VCaP (cell line): ENCODE measurements at regions not wholly inside any gene's neighbourhood (a gene's known extent, or its start where the extent isn't known, plus 50 kb on each side); places are given as distances from the start of the nearest gene placed in this dataset.
"Not testable (repeated sequence)": the region's sequence is repeated elsewhere in the genome, so short reads cannot be mapped to it uniquely, and the experiment has no call there.

ENCODE experiments used
- H3K27ac ChIP-seq: fragments of 450-650 bp; 2 replicates; pipeline ENCODE4 v1.5.1; 2017
- TF ChIP-seq, protein P1 (sequence below): fragments of 450-650 bp; conservative IDR thresholded peaks from 2 replicates; pipeline ENCODE4 v1.5.1; 2017; ENCODE audit warnings: mild to moderate bottlenecking, moderate library complexity

DNA sequence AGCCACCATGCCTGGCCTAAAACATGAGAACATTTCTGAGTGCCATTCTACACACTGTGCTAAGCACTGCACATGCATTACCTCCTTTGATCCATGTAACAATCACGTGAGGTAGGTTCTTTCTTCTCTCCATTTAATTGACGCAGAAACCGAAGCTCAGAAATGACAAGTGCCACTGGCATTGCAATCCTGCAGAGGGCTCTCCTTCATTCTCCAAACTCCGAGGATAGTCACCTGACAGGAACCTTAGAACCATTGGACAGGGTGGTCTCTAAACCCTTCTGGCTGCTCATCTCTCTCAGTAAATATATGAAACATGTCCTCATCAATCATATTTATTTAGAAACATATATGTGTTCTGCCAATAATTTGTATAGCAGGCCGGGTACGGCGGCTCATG is 167.1 kb upstream of the JUN start:
- no peak overlapping the region for H3K27ac ChIP-seq
- TF ChIP-seq, protein P1, sequence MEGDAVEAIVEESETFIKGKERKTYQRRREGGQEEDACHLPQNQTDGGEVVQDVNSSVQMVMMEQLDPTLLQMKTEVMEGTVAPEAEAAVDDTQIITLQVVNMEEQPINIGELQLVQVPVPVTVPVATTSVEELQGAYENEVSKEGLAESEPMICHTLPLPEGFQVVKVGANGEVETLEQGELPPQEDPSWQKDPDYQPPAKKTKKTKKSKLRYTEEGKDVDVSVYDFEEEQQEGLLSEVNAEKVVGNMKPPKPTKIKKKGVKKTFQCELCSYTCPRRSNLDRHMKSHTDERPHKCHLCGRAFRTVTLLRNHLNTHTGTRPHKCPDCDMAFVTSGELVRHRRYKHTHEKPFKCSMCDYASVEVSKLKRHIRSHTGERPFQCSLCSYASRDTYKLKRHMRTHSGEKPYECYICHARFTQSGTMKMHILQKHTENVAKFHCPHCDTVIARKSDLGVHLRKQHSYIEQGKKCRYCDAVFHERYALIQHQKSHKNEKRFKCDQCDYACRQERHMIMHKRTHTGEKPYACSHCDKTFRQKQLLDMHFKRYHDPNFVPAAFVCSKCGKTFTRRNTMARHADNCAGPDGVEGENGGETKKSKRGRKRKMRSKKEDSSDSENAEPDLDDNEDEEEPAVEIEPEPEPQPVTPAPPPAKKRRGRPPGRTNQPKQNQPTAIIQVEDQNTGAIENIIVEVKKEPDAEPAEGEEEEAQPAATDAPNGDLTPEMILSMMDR: no peak

DNA sequence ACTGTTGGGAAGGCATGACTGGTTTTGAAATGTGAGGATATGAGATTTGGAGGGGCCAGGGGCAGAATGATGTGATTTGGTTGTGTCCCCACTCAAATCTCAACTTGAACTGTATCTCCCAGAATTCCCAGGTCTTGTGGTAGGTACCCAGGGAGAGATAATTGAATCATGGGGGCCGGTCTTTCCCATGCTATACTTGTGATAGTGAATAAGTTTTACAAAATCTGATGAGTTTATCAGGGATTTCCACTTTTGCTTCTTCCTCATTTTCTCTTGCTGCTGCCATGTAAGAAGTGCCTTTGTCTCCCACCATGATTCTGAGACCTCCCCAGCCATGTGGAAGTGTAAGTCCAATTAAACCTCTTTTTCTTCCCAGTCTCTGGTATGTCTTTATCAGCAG is 170.1 kb upstream of the JUN start:
- H3K27ac ChIP-seq: not testable (repeated sequence)

DNA sequence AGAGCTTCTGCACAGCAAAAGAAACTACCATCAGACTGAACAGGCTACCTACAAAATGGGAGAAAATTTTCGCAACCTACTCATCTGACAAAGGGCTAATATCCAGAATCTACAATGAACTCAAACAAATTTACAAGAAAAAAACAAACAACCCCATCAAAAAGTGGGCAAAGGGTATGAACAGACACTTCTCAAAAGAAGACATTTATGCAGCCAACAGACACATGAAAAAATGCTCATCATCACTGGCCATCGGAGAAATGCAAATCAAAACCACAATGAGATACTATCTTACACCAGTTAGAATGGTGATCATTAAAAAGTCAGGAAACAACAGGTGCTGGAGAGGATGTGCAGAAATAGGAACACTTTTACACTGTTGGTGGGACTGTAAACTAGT is 179.4 kb upstream of the JUN start:
- not testable (repeated sequence) for H3K27ac ChIP-seq

DNA sequence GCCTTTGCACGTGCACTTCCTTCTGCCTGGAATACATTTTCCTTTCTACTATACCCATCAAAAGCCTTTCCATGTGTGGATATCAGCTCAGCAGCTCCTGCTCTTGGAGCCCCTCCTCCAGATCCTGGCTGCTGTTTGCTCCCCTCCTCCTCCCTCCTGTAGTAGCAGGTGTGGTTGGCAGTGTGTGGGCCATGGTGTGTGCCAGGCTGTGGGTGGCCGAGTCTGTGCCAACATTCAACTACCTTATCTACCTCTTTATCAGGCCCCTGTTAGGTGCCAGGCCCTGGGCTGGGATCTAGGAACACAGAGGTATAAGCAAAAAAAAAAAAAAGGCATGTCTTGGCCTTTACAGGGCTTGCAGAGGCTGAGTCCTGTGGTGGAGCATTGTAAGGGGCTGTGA is 180.6 kb upstream of the JUN start:
- H3K27ac ChIP-seq: no peak overlapping the region
- TF ChIP-seq, protein P1: no peak

DNA sequence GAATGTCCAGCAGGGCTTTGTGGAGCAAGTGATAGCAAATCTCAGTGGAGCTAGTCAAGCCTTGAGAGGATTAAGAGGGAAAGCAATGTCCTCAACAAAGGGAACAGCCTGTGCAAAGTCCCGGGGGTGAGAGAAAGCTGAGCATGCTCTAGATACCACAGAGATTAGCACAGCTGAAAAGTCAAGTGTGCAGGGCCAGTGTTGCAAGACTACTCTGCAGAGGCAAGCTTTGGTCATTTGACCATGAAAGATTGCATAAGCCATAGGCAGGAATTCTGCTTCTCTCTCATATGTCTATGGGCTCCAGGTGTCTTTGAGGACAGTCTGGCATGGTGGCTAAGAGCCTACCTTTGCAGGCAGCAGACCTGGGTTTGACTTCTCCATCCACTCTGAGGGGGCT is 181.0 kb upstream of the JUN start:
- TF ChIP-seq, protein P1: no peak
- H3K27ac ChIP-seq: no peak overlapping the region

DNA sequence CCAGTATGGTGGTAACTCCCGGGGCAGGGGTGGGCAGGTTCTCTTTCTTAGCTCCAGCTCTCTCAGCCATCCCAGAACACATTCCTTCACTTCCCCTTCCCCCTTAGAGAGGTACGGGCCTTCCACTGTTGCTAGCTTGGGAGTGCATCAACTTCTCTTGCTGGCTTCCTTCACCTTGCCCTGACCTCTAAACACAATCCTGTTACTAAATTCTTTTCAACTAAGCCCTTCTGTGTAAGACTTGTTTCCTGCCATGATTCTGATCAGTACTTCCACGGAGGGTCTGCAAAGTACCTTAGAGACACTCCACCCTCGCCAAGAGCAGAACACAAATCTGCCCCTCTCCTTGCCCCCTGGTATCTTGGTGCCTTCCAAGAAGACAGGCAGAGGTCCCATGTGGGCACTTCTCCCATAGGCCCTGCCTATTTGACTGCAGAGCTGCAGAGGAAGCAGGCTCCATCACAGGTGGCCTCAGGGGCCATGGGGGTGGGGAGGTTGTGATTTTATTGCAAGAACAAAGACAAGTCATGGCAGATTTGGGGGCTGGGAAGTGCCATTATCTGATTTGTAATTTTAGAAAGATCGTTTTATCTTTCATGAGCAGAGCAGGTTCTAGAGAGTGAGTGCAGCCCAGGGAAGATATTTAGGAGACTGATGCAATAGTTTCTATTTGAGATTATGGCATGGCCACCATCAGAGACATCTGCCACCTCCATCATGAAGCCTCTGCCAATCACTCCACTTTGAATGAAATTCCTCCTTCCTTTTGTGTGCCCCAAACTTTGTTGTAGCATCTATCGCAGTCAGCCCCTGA is 182.5 kb upstream of the JUN start:
- no peak overlapping the region for H3K27ac ChIP-seq
- TF ChIP-seq, protein P1: no peak

DNA sequence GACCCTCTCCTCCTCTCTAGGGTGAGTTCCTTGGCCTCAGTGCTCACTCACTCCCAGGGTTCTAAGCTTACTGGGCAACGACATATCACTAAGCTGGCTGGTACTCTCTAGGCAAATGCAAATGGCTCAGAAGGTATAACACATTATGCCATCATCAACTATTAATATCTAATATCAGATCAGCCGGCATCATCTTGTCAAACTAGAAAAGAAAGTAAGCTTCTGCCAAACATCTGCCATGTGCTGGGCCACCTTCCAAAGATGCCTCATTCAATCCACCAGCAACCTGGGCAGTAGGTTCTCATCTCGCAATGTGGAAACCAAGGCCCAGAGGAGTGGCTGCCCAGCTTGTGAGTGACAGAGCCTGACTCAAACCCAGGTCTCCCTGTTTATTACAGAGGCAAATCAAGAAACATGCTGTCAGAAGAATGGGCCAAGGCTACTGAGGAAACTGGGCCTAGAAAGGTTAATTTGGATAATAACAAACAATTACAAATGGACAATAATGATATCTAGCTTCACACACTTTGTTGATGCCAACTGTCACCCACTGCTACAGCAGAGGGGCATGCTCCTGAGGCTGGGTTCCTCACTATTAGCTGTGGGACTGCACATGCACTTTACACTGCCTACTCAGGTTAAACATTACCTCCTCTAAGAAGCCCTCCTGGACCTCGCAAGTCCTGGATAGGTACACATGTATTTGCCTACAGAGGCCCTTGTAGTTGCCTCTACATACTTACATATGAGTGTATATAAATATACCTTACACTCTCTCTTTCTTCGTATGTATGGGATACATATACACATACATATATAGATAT is 183.3 kb upstream of the JUN start:
- TF ChIP-seq, protein P1: no peak
- no peak overlapping the region for H3K27ac ChIP-seq

DNA sequence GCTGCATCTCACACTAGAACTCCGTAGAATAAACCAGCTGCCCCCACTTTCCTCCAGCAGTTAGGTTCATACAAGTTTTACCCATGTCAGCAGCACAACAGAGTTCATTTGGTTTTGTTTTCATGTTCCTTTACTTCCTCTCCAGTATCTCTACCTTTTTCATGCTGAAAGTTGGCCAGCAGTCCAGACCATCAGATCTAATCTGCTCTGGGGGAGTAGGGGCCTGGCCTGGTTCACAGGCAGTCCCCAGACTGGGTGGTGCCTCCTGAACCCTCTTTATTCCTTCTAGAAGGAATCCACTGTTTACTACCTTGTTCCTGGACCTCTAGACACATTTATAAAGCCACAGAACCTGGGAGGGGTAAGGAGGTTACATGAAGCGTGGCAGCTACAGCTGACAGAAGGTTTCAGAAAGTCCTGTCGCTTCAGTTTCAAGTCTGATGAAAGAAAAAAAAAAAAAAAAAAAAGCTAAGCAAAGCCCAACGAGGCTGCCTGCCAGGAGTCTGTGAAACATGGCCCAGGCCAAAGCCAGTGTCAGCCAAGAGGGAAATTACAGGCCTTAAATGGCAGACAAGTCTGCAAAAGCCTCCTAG is 184.6 kb upstream of the JUN start:
- peak overlapping the region; percentile 74 for H3K27ac ChIP-seq
- TF ChIP-seq, protein P1: no peak

DNA sequence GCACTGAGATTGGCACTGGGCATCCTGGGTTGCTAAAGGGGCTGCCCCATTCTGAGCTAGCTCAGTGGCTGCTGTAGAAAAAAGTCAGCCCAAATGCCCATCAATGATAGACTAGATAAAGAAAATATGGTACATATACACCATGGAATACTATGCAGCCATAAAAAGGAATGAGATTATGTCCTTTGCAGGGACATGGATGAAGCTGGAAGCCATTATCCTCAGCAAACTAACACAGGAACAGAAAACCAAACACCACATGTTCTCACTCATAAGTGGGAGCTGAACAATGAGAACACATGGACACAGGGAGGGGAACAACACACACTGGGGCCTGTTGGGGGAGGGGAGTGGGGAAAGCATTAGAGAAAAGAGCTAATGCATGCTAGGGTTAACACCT is 185.3 kb upstream of the JUN start:
- H3K27ac ChIP-seq: peak overlapping the region; percentile 74
